Astrocyte of the cerebellum (primary cell): ENCODE measurements at regions not wholly inside any gene's neighbourhood (a gene's known extent, or its start where the extent isn't known, plus 50 kb on each side); places are given as distances from the start of the nearest gene placed in this dataset.
"Not testable (repeated sequence)": the region's sequence is repeated elsewhere in the genome, so short reads cannot be mapped to it uniquely, and the experiment has no call there.

Experiments used
- DNase-seq: peaks from one replicate; pipeline ENCODE4 v3.0.0-alpha.2; 2011; ENCODE audit warnings: low read depth
- H3K4me3 ChIP-seq: 2 replicates; pipeline ENCODE4 v1.5.1; 2011; ENCODE audit warnings: mild to moderate bottlenecking, low read depth, low read length, moderate library complexity
- in situ Hi-C: cut with HindIII; loops from 2 replicates; pipeline ENCODE4 v1.10.0; 2017; ENCODE audit warnings: low sequenced_read_pairs
- TF ChIP-seq, protein P1 (sequence below): IDR thresholded peaks from 2 replicates; pipeline ENCODE4 v1.5.1; 2012; ENCODE audit warnings: low read length, low read depth, moderate library complexity, mild to moderate bottlenecking; ENCODE audit errors: missing control alignments

GRCh38 chr7:130854481-130854880, 120.5 kb upstream of the KLF14 start:
- TF ChIP-seq, protein P1, sequence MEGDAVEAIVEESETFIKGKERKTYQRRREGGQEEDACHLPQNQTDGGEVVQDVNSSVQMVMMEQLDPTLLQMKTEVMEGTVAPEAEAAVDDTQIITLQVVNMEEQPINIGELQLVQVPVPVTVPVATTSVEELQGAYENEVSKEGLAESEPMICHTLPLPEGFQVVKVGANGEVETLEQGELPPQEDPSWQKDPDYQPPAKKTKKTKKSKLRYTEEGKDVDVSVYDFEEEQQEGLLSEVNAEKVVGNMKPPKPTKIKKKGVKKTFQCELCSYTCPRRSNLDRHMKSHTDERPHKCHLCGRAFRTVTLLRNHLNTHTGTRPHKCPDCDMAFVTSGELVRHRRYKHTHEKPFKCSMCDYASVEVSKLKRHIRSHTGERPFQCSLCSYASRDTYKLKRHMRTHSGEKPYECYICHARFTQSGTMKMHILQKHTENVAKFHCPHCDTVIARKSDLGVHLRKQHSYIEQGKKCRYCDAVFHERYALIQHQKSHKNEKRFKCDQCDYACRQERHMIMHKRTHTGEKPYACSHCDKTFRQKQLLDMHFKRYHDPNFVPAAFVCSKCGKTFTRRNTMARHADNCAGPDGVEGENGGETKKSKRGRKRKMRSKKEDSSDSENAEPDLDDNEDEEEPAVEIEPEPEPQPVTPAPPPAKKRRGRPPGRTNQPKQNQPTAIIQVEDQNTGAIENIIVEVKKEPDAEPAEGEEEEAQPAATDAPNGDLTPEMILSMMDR, result no peak

DNA sequence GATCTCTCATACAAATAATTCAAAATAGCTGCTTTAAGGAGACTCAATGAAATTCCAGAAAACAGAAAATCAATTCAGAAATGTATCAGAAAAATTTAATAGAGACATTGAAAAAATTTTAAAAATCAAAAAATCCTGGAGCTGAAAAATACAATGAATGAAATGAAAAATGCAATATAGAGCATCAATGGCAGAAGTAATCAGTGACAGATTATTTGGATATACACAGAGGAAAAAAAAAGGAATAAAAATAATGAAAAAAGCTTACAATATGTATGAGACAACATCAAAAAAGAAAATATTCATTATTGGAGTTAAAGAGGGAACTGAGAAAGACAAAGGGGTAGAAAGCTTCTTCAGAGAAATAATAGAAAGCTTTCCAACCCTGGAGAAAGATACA, 122.9 kb upstream of the KLF14 start:
- DNase-seq, result no peak
- in situ Hi-C loops, result no loop called here
- no peak overlapping the region for H3K4me3 ChIP-seq
- TF ChIP-seq, protein P1, result no peak

More at GRCh38 chr7:130854481-130854880, 120.5 kb upstream of the KLF14 start:
- in situ Hi-C loops, result no loop called here
- DNase-seq, result no peak
- no peak overlapping the region for H3K4me3 ChIP-seq

DNA sequence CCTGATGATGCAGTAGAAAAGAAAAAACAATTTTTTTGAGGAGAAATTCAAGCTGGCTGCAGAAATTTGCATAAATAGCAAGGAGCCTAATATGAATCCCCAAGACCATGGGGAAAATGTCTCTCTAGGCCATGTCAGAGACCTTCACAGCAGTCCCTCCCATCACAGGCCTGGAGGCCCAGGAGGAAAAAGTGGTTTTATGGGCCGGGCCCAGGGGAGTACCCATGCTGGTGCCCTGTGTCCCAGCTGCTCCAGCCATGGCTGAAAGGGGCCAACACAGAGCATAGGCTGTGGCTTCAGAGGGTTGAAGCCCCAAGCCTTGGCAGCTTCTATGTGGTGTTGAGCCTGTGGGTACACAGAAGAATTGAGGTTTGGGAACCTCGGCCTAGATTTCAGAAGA, 126.8 kb upstream of the KLF14 start:
- H3K4me3 ChIP-seq, DNase-seq, in situ Hi-C loops: not testable (repeated sequence)

DNA sequence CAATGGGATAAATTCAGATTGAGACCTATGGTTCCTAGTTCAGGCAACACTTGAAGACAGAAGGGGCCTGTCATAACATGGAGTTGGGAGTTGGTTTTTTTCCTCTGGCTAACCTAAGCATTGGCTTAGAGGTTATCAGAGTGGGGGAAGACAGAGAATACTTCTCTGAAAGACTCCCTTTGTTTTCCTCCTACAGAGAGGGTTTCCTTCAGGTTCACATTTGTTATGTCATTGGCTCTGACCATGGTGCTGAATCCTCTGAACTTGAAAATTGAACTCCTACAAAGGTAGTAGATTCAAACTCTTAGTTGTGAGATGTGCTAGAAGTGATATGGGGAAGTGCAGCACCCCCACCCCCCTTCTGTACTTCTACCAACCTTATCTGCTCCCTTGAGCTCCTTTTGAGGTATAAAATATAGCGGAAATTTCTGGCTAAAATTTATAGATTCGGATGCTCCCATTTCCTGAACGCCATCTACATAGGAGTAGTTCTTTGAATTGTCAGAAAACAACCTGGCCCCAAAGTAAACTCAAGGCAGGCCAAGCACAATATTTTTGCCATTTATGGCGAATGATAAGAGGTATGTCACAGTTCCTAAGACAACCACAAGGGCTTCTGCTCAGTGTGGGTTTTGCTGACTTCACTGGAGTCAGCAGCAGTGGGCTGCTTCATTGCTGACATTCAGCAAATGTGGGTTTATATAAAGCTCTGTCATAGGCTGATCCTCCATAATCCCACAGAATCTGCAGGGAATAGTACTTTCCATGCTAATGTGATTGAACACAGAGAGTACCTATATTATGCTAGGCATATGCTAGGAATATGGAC, 131.6 kb upstream of the KLF14 start:
- in situ Hi-C loops, result no loop called here
- no peak for DNase-seq
- TF ChIP-seq, protein P1, result no peak
- no peak overlapping the region for H3K4me3 ChIP-seq

DNA sequence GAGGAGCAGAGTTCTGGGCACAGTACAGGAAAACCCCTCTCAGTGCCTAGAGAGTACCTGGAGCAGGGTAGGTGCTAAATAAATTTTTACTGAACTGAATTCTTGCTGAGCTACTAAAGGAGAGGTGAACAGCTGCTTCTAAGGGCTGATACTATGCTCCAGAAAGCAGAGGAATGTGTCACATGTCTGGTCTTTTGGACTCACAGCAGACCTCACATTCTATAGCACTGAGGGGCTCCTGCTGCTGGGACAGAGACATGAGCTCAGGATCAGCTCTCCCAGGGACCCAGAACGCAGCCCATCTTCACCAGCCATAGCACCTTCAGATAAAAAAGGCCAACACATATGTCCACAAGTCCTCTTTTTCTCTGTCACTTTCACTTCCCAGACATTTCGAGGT, 133.0 kb upstream of the KLF14 start:
- in situ Hi-C loops, result no loop called here
- no peak overlapping the region for H3K4me3 ChIP-seq
- TF ChIP-seq, protein P1, result no peak
- no peak for DNase-seq

- TF ChIP-seq, protein P1, result no peak
- in situ Hi-C loops, result no loop called here
- H3K4me3 ChIP-seq, result no peak overlapping the region
- no peak for DNase-seq
Observed at GRCh38 chr7:130867581-130868136, 133.7 kb upstream of the KLF14 start.

GRCh38 chr7:130868139-130868538, 134.1 kb upstream of the KLF14 start:
- in situ Hi-C loops, result no loop called here
- no peak for DNase-seq
- no peak overlapping the region for H3K4me3 ChIP-seq
- TF ChIP-seq, protein P1, result no peak
